OCI-LY1 (cell line): ENCODE measurements at regions not wholly inside any gene's neighbourhood (a gene's known extent, or its start where the extent isn't known, plus 50 kb on each side); places are given as distances from the start of the nearest gene placed in this dataset.

Source experiments
- H2AFZ ChIP-seq: fragments of 200-600 bp; sonication (generic), shearing (Covaris generic); 2 replicates; pipeline ENCODE4 v1.6.0; 2014; ENCODE audit warnings: antibody characterized with exemption, mild to moderate bottlenecking, low read length
- H3F3A ChIP-seq: fragments of 200-600 bp; sonication (generic), shearing (Covaris generic); 2 replicates; pipeline ENCODE4 v1.6.0; 2014; ENCODE audit warnings: mild to moderate bottlenecking, antibody characterized with exemption, low read length, moderate library complexity; ENCODE audit not compliant: insufficient read depth
- H3K27ac ChIP-seq: fragments of 200-600 bp; sonication (generic); 2 replicates; pipeline ENCODE4 v1.5.1; 2014; ENCODE audit warnings: low read length, mixed run types, mild to moderate bottlenecking, low read depth; ENCODE audit not compliant: poor library complexity, severe bottlenecking
- H3K27me3 ChIP-seq: fragments of 200-600 bp; sonication (generic); 2 replicates; pipeline ENCODE4 v1.6.0; 2014; ENCODE audit warnings: antibody characterized with exemption, mild to moderate bottlenecking, low read length, moderate library complexity; ENCODE audit not compliant: insufficient read depth
- H3K36me3 ChIP-seq: fragments of 200-600 bp; sonication (generic); 2 replicates; pipeline ENCODE4 v1.6.1; 2014; ENCODE audit warnings: mild to moderate bottlenecking, antibody characterized with exemption, low read length, moderate library complexity, mixed read lengths; ENCODE audit not compliant: insufficient read depth
- H3K4me1 ChIP-seq: fragments of 200-600 bp; sonication (generic); 2 replicates; pipeline ENCODE4 v1.5.1; 2014; ENCODE audit warnings: mild to moderate bottlenecking, low read length, moderate library complexity; ENCODE audit not compliant: insufficient read depth, severe bottlenecking
- H3K4me2 ChIP-seq: fragments of 200-600 bp; sonication (generic), shearing (Covaris generic); 2 replicates; pipeline ENCODE4 v1.6.1; 2014; ENCODE audit warnings: low read length
- H3K4me3 ChIP-seq: fragments of 200-600 bp; sonication (generic); 2 replicates; pipeline ENCODE4 v1.5.1; 2014; ENCODE audit warnings: low read length, low read depth, mild to moderate bottlenecking, mixed read lengths; ENCODE audit not compliant: poor library complexity, severe bottlenecking
- H3K79me2 ChIP-seq: fragments of 200-600 bp; shearing (Covaris generic); 2 replicates; pipeline ENCODE4 v1.6.1; 2016; ENCODE audit warnings: mixed run types, low read length, mixed read lengths; ENCODE audit not compliant: insufficient read depth
- H3K9ac ChIP-seq: fragments of 200-600 bp; sonication (generic), shearing (Covaris generic); 2 replicates; pipeline ENCODE4 v1.6.1; 2014; ENCODE audit warnings: mild to moderate bottlenecking, low read length, mixed read lengths
- H3K9me2 ChIP-seq: fragments of 200-600 bp; sonication (generic), shearing (Covaris generic); 2 replicates; pipeline ENCODE4 v1.6.1; 2014; ENCODE audit warnings: low read depth, mild to moderate bottlenecking, low read length, mixed read lengths
- H3K9me3 ChIP-seq: fragments of 200-600 bp; shearing (Covaris generic); 2 replicates; pipeline ENCODE4 v1.6.1; 2014; ENCODE audit warnings: low read length, mixed read lengths
- H4K20me1 ChIP-seq: fragments of 200-600 bp; sonication (generic), shearing (Covaris generic); 2 replicates; pipeline ENCODE4 v1.6.0; 2016; ENCODE audit warnings: mild to moderate bottlenecking, low read length; ENCODE audit not compliant: insufficient read depth
- EZH2 ChIP-seq: fragments of 200-600 bp; sonication (generic), shearing (Covaris generic); IDR thresholded peaks from 2 replicates; pipeline ENCODE4 v1.8.0; 2017; ENCODE audit warnings: borderline replicate concordance, mixed run types, mild to moderate bottlenecking, antibody characterized with exemption, low read length, moderate library complexity, mixed read lengths
- TF ChIP-seq, protein P1 (sequence below): fragments of 200-600 bp; sonication (generic), shearing (Covaris generic); IDR thresholded peaks from 2 replicates; pipeline ENCODE4 v1.5.1; 2017; ENCODE audit warnings: mild to moderate bottlenecking, antibody characterized with exemption, low read length, moderate library complexity, mixed read lengths

GRCh38 chr13:89375839-89376238 is 1704.7 kb downstream of the SLITRK5 start:
- Histone ChIP-seq H3K79me2 (no peaks in the 10 kb centered on the region), H3K9ac (no peak overlapping the region), H2AFZ (no peak overlapping the region), H3K9me2 (no peaks in the 10 kb centered on the region), H3K4me3 (no peak overlapping the region), H3K9me3 (no peaks in the 10 kb centered on the region), H3K36me3 (no peaks in the 10 kb centered on the region), H4K20me1 (no peaks in the 10 kb centered on the region), H3K27ac (no peak overlapping the region), H3K27me3 (no peaks in the 10 kb centered on the region), H3K4me2 (no peak overlapping the region), H3K4me1 (no peaks in the 10 kb centered on the region), H3F3A (no peaks in the 10 kb centered on the region)
- no peak for TF ChIP-seq EZH2
- TF ChIP-seq, protein P1, sequence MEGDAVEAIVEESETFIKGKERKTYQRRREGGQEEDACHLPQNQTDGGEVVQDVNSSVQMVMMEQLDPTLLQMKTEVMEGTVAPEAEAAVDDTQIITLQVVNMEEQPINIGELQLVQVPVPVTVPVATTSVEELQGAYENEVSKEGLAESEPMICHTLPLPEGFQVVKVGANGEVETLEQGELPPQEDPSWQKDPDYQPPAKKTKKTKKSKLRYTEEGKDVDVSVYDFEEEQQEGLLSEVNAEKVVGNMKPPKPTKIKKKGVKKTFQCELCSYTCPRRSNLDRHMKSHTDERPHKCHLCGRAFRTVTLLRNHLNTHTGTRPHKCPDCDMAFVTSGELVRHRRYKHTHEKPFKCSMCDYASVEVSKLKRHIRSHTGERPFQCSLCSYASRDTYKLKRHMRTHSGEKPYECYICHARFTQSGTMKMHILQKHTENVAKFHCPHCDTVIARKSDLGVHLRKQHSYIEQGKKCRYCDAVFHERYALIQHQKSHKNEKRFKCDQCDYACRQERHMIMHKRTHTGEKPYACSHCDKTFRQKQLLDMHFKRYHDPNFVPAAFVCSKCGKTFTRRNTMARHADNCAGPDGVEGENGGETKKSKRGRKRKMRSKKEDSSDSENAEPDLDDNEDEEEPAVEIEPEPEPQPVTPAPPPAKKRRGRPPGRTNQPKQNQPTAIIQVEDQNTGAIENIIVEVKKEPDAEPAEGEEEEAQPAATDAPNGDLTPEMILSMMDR, result no peak

DNA sequence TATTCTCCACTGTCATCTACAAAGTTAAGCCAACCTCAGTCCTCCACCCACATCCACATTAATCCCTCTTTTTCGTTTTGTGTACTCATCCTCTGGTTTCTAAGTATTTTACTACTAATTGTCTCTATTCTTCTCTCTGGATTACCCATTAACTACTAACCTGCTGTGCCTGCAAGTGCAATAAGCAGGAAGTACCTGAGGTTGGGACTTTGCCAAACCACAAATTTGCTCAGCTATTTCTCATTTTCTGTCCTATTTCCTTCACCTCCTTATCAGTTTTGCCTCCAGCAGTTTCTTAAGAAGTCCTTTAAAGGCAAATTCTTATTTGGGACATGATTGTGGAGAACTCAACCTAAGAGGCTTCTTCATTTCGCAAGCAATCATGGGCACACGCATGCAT is 1708.9 kb downstream of the SLITRK5 start:
- Histone ChIP-seq H3K9ac (no peak overlapping the region), H3F3A (no peaks in the 10 kb centered on the region), H3K36me3 (no peaks in the 10 kb centered on the region), H3K4me1 (no peaks in the 10 kb centered on the region), H4K20me1 (no peaks in the 10 kb centered on the region), H3K9me3 (no peaks in the 10 kb centered on the region), H3K4me2 (no peak overlapping the region), H3K79me2 (no peaks in the 10 kb centered on the region), H3K9me2 (no peaks in the 10 kb centered on the region), H3K4me3 (no peak overlapping the region), H3K27me3 (no peaks in the 10 kb centered on the region), H3K27ac (no peak overlapping the region), H2AFZ (no peak overlapping the region)
- TF ChIP-seq, protein P1, result no peak
- no peak for TF ChIP-seq EZH2

DNA sequence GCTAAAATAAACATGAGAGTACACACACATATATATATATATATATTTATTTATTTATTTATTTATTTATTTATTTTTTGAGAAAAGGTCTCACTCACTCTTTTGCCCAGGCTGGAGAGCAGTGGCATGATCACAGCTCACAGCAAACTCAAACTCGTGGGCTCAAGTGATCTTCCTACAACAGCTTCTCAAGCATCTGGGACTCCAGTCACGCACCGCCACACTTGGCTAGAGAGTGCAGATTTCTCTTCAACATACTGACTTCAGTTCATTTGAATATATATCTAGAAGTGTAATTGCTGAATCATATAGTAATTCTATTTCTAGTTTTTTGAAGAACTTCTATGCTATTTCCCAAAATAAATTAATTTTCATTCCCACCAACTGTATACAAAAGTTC is 1711.8 kb downstream of the SLITRK5 start:
- H3K9ac ChIP-seq, result no peak overlapping the region
- no peak for TF ChIP-seq EZH2
- TF ChIP-seq, protein P1, result no peak
- no peaks in the 10 kb centered on the region for H3K9me2 ChIP-seq
- no peaks in the 10 kb centered on the region for H4K20me1 ChIP-seq
- H3F3A ChIP-seq, result no peaks in the 10 kb centered on the region
- no peaks in the 10 kb centered on the region for H3K27me3 ChIP-seq
- no peaks in the 10 kb centered on the region for H3K79me2 ChIP-seq
- H3K9me3 ChIP-seq, result no peaks in the 10 kb centered on the region
- no peak overlapping the region for H3K27ac ChIP-seq
- H3K4me2 ChIP-seq, result no peak overlapping the region
- no peak overlapping the region for H2AFZ ChIP-seq
- no peaks in the 10 kb centered on the region for H3K36me3 ChIP-seq
- no peaks in the 10 kb centered on the region for H3K4me1 ChIP-seq
- no peak overlapping the region for H3K4me3 ChIP-seq
